Brain microvascular endothelial cell (primary cell): ENCODE measurements at regions not wholly inside any gene's neighbourhood (a gene's known extent, or its start where the extent isn't known, plus 50 kb on each side); places are given as distances from the start of the nearest gene placed in this dataset.
A peak's percentile ranks its signal among the peaks of the same experiment; 100 is the strongest.

Source experiments
- DNase-seq: peaks from one replicate; pipeline ENCODE4 v3.0.0-alpha.2; 2020
- H3K27ac ChIP-seq: fragments of 250-450 bp; sonication (Bioruptor Pico); 2 replicates; pipeline ENCODE4 v1.5.1; 2020; ENCODE audit warnings: mild to moderate bottlenecking, moderate library complexity
- H3K27me3 ChIP-seq: fragments of 250-450 bp; sonication (Bioruptor Pico); replicated peaks from 2 replicates; pipeline ENCODE4 v1.5.1; 2020; ENCODE audit warnings: mild to moderate bottlenecking
- H3K36me3 ChIP-seq: fragments of 250-450 bp; sonication (Bioruptor Pico); replicated peaks from 2 replicates; pipeline ENCODE4 v1.5.1; 2020; ENCODE audit warnings: mild to moderate bottlenecking
- H3K4me3 ChIP-seq: 2 replicates; pipeline ENCODE4 v1.5.1; 2011; ENCODE audit warnings: low read depth, mild to moderate bottlenecking, control low read depth, low read length, moderate library complexity
- CTCF ChIP-seq: IDR thresholded peaks from 2 replicates; pipeline ENCODE4 v1.5.1; 2011; ENCODE audit warnings: low read depth, mild to moderate bottlenecking, moderate library complexity, low read length, control low read depth, inconsistent platforms; ENCODE audit errors: missing control alignments
- in situ Hi-C: cut with HindIII; loops from 2 replicates; pipeline ENCODE4 v1.10.0; 2017; ENCODE audit warnings: low sequenced_read_pairs, low pct_ligation_motif_present

- in situ Hi-C loops = no loop called here
- Histone ChIP-seq H3K27ac (no peak overlapping the region), H3K36me3 (no peaks in the 10 kb centered on the region), H3K4me3 (no peak overlapping the region), H3K27me3 (no peaks in the 10 kb centered on the region)
- DNase-seq = no peak
- no peak for TF ChIP-seq CTCF
Observed at GRCh38 chr5:124895236-124895635, 148.8 kb upstream of the ZNF608 start.

GRCh38 chr5:124901081-124901480, 154.6 kb upstream of the ZNF608 start:
- Histone ChIP-seq H3K27ac (no peak overlapping the region), H3K4me3 (no peak overlapping the region), H3K36me3 (no peaks in the 10 kb centered on the region), H3K27me3 (no peaks in the 10 kb centered on the region)
- no peak for DNase-seq
- TF ChIP-seq CTCF = no peak
- in situ Hi-C loops = no loop called here

- H3K27ac ChIP-seq = no peak overlapping the region
- TF ChIP-seq CTCF = no peak
- H3K27me3 ChIP-seq = no peaks in the 10 kb centered on the region
- in situ Hi-C loops = no loop called here
- DNase-seq = peak; percentile 3
- no peaks in the 10 kb centered on the region for H3K36me3 ChIP-seq
- no peak overlapping the region for H3K4me3 ChIP-seq
Observed at GRCh38 chr5:124902097-124902821, 155.8 kb upstream of the ZNF608 start.

- Histone ChIP-seq H3K36me3 (no peaks in the 10 kb centered on the region), H3K4me3 (no peak overlapping the region), H3K27ac (no peak overlapping the region), H3K27me3 (no peaks in the 10 kb centered on the region)
- no peak for DNase-seq
- in situ Hi-C loops = no loop called here
- no peak for TF ChIP-seq CTCF
Observed at GRCh38 chr5:124905256-124906130, 159.1 kb upstream of the ZNF608 start.

- H3K4me3 ChIP-seq = no peak overlapping the region
- TF ChIP-seq CTCF = peak; percentile 26
- DNase-seq = peak; percentile 64
- no peaks in the 10 kb centered on the region for H3K36me3 ChIP-seq
- in situ Hi-C loops = no loop called here
- no peak overlapping the region for H3K27ac ChIP-seq
- H3K27me3 ChIP-seq = no peaks in the 10 kb centered on the region
Observed at GRCh38 chr5:124906339-124907097, 160.1 kb upstream of the ZNF608 start.
